ENCODE measurements at regions not wholly inside any gene's neighbourhood (a gene's known extent, or its start where the extent isn't known, plus 50 kb on each side); places are given as distances from the start of the nearest gene placed in this dataset.

- H4K20me1 ChIP-seq (ENCODE audit: control insufficient read depth, extremely low read depth, insufficient read depth, low read length): no peaks in the 10 kb centered on the region
- no peaks in the 10 kb centered on the region for H3K27me3 ChIP-seq (ENCODE audit: control insufficient read depth, extremely low read depth, insufficient read depth, low read length)
- no peak for DNase-seq (ENCODE audit: low read depth, low spot score)
- H3K79me2 ChIP-seq (ENCODE audit: control insufficient read depth, insufficient read depth, low read length): no peaks in the 10 kb centered on the region
- H3K9me3 ChIP-seq (ENCODE audit: control insufficient read depth, low read depth, low read length): no peaks in the 10 kb centered on the region
- no peak overlapping the region for H3K27ac ChIP-seq (ENCODE audit: control insufficient read depth, insufficient read depth, low read length)
- FAIRE-seq: no peak
- H3K4me2 ChIP-seq (ENCODE audit: control insufficient read depth, extremely low read depth, insufficient read depth, low read depth, low read length): no peak overlapping the region
- dilution Hi-C loops (cut with MboI; ENCODE audit: extremely low pct_ligation_motif_present, low sequenced_read_pairs): no loop called here
- TF ChIP-seq CTCF (optimal IDR thresholded peaks at IDR 0.05 in 1 of 3, IDR thresholded peaks at IDR 0.05 in 1 of 3, conservative IDR thresholded peaks at IDR 0.05 in 1 of 3; ENCODE audit: extremely low read depth in 1 of 3, insufficient read depth in 2 of 3, low read length in 3 of 3) (no peak), EZH2 (IDR thresholded peaks at IDR 0.05; ENCODE audit: low read length) (no peak)
- no peak overlapping the region for H2AFZ ChIP-seq (ENCODE audit: control insufficient read depth, low read length)
- no peak overlapping the region for H3K4me3 ChIP-seq (ENCODE audit: control insufficient read depth in 2 of 3, extremely low read depth in 1 of 3, insufficient read depth in 2 of 3, low read depth in 1 of 3, low read length in 3 of 3)
- no peaks in the 10 kb centered on the region for H3K4me1 ChIP-seq (ENCODE audit: control insufficient read depth, extremely low read depth, insufficient read depth, low read length)
- H3K9ac ChIP-seq (ENCODE audit: control insufficient read depth, extremely low read depth, insufficient read depth, low read length): no peak overlapping the region
- H3K9me1 ChIP-seq (ENCODE audit: control insufficient read depth, extremely low read depth, insufficient read depth, low read length): no peaks in the 10 kb centered on the region
- H3K36me3 ChIP-seq (ENCODE audit: control insufficient read depth in 2 of 2, extremely low read depth in 1 of 2, insufficient read depth in 2 of 2, low read length in 2 of 2): no peaks in the 10 kb centered on the region
These were observed 258.2 kb upstream of the CDH8 start for GRCh38 chr16:62294213-62294972.

GRCh38 chr16:62288990-62289629 is 252.9 kb upstream of the CDH8 start:
- dilution Hi-C loops (cut with MboI; ENCODE audit: extremely low pct_ligation_motif_present, low sequenced_read_pairs): no loop called here
- FAIRE-seq: no peak
- no peaks in the 10 kb centered on the region for H3K36me3 ChIP-seq (ENCODE audit: control insufficient read depth in 2 of 2, extremely low read depth in 1 of 2, insufficient read depth in 2 of 2, low read length in 2 of 2)

More at GRCh38 chr16:62288990-62289629, 252.9 kb upstream of the CDH8 start:
- no peaks in the 10 kb centered on the region for H3K79me2 ChIP-seq (ENCODE audit: control insufficient read depth, insufficient read depth, low read length)
- H4K20me1 ChIP-seq (ENCODE audit: control insufficient read depth, extremely low read depth, insufficient read depth, low read length): no peaks in the 10 kb centered on the region
- no peak overlapping the region for H3K4me3 ChIP-seq (ENCODE audit: control insufficient read depth in 2 of 3, extremely low read depth in 1 of 3, insufficient read depth in 2 of 3, low read depth in 1 of 3, low read length in 3 of 3)
- H3K9ac ChIP-seq (ENCODE audit: control insufficient read depth, extremely low read depth, insufficient read depth, low read length): no peak overlapping the region
- no peaks in the 10 kb centered on the region for H3K9me3 ChIP-seq (ENCODE audit: control insufficient read depth, low read depth, low read length)
- no peak overlapping the region for H3K27ac ChIP-seq (ENCODE audit: control insufficient read depth, insufficient read depth, low read length)
- no peaks in the 10 kb centered on the region for H3K9me1 ChIP-seq (ENCODE audit: control insufficient read depth, extremely low read depth, insufficient read depth, low read length)
- H2AFZ ChIP-seq (ENCODE audit: control insufficient read depth, low read length): no peak overlapping the region
- H3K4me2 ChIP-seq (ENCODE audit: control insufficient read depth, extremely low read depth, insufficient read depth, low read depth, low read length): no peak overlapping the region
- DNase-seq (ENCODE audit: low read depth, low spot score): no peak
- no peaks in the 10 kb centered on the region for H3K4me1 ChIP-seq (ENCODE audit: control insufficient read depth, extremely low read depth, insufficient read depth, low read length)
- TF ChIP-seq EZH2 (IDR thresholded peaks at IDR 0.05; ENCODE audit: low read length): no peak
- no peak for TF ChIP-seq CTCF (optimal IDR thresholded peaks at IDR 0.05 in 1 of 3, IDR thresholded peaks at IDR 0.05 in 1 of 3, conservative IDR thresholded peaks at IDR 0.05 in 1 of 3; ENCODE audit: extremely low read depth in 1 of 3, insufficient read depth in 2 of 3, low read length in 3 of 3)
- H3K27me3 ChIP-seq (ENCODE audit: control insufficient read depth, extremely low read depth, insufficient read depth, low read length): no peaks in the 10 kb centered on the region

All from keratinocyte (primary cell).